ENCODE measurements at regions not wholly inside any gene's neighbourhood (a gene's known extent, or its start where the extent isn't known, plus 50 kb on each side); places are given as distances from the start of the nearest gene placed in this dataset.

DNA sequence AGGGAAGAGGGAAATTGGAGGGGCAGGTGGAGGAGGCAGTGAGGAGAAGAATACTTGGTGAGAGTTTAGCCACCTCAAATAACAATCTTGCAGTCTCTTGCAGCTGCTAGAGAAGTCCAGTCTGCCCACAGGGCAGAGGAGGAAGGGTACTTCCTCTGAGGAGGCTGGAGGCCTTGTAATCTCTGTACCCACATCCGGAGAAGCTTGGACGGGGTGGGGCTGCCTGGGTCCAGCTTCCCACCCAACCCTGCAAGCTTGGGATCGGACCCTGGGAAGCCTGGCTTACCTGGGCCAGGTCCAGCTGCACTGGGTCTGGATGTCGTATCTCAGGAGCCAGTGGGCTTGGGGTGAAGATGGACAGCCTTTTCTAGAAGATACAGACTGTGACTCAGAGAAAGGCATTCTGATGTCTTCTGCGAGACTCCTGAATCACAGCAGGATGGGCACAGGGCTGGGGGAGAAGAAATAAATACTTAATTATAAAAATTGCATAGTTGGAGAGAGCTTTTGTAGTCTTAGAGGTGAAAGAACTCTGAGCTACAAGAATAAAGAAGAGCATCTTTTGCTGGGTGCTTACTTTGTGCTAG, 111.8 kb upstream of the JUN start:
- intact Hi-C loops (cut with DNase I), result loop anchor here (10.0 kb wide), 1 partner anchor 399 kb away; the partner anchor contains the start of gene FGGY

DNA sequence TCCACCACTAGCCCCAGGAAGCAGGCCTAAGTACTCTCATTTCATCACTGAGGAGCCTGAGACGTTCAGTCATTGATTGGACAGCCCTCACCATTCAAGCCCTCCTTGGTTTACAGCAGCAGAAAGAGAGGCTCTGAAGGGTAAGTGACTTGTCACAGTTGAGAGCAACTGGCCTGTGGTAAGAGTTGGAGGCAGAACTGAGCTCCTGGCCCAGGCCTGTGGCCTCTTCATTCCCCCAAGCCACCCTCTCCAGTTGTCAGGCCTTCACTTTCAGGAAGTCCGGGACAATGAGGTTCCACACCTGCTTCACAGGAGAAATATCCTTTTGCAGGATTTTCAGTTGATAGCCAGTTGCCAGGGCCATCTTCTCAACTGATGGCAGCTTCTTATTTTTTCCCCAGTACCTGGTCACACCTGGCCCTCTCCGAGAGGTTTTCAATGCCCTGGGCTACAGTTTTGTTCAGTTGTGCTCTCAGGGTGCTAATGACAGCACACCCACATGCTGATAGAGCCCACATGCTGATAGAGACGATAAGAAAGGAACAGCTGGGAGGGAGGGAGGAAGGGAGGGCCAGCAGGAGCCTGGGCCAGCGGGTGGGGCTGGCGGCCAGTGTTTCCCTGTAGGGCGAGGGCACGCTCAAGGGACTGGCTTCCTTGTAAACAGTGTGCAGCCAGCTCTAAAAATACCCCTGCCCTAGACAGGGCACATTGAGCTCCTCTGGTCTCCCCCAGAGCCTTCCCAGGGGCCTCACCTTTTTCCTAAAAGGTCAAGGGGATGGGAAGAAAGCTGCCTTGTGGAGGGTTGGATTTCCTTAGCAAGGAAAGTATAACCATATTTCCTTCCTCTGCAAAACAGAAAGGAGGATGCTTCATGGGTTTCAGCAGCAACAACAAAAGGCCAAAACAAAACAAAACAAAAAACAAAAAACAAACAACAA, 112.7 kb upstream of the JUN start:
- Histone ChIP-seq H3K9me3 (no peaks in the 10 kb centered on the region), H3K27me3 (no peaks in the 10 kb centered on the region), H3K4me3 (no peak overlapping the region), H3K4me1 (peaks cover 51% of the 10 kb centered on the region), H3K27ac (peak overlapping the region; percentile 76), H3K36me3 (no peaks in the 10 kb centered on the region)
- intact Hi-C loops (cut with DNase I), result loop anchor here (10.0 kb wide), 1 partner anchor 398 kb away; the partner anchor contains the start of gene FGGY
- no peak for DNase-seq (ENCODE audit: extremely low spot score in 2 of 2)
- no peak for TF ChIP-seq POLR2A (IDR thresholded peaks at IDR 0.05)
- TF ChIP-seq POLR2AphosphoS5 (IDR thresholded peaks at IDR 0.05; ENCODE audit: insufficient read depth in 1 of 2, low read depth in 1 of 2), result peak in 1 of 2 donors; percentile 27

More for the DNA sequence above, 111.8 kb upstream of the JUN start:
- Histone ChIP-seq H3K27ac (peak overlapping the region; percentile 76), H3K9me3 (no peaks in the 10 kb centered on the region), H3K36me3 (no peaks in the 10 kb centered on the region), H3K27me3 (no peaks in the 10 kb centered on the region), H3K4me3 (no peak overlapping the region), H3K4me1 (peaks cover 51% of the 10 kb centered on the region)
- DNase-seq (ENCODE audit: extremely low spot score in 2 of 2), result no peak
- TF ChIP-seq, protein P1, sequence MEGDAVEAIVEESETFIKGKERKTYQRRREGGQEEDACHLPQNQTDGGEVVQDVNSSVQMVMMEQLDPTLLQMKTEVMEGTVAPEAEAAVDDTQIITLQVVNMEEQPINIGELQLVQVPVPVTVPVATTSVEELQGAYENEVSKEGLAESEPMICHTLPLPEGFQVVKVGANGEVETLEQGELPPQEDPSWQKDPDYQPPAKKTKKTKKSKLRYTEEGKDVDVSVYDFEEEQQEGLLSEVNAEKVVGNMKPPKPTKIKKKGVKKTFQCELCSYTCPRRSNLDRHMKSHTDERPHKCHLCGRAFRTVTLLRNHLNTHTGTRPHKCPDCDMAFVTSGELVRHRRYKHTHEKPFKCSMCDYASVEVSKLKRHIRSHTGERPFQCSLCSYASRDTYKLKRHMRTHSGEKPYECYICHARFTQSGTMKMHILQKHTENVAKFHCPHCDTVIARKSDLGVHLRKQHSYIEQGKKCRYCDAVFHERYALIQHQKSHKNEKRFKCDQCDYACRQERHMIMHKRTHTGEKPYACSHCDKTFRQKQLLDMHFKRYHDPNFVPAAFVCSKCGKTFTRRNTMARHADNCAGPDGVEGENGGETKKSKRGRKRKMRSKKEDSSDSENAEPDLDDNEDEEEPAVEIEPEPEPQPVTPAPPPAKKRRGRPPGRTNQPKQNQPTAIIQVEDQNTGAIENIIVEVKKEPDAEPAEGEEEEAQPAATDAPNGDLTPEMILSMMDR (IDR thresholded peaks at IDR 0.05), result no peak
- TF ChIP-seq POLR2A (IDR thresholded peaks at IDR 0.05) (no peak), POLR2AphosphoS5 (IDR thresholded peaks at IDR 0.05; ENCODE audit: insufficient read depth in 1 of 2, low read depth in 1 of 2) (no peak)

DNA sequence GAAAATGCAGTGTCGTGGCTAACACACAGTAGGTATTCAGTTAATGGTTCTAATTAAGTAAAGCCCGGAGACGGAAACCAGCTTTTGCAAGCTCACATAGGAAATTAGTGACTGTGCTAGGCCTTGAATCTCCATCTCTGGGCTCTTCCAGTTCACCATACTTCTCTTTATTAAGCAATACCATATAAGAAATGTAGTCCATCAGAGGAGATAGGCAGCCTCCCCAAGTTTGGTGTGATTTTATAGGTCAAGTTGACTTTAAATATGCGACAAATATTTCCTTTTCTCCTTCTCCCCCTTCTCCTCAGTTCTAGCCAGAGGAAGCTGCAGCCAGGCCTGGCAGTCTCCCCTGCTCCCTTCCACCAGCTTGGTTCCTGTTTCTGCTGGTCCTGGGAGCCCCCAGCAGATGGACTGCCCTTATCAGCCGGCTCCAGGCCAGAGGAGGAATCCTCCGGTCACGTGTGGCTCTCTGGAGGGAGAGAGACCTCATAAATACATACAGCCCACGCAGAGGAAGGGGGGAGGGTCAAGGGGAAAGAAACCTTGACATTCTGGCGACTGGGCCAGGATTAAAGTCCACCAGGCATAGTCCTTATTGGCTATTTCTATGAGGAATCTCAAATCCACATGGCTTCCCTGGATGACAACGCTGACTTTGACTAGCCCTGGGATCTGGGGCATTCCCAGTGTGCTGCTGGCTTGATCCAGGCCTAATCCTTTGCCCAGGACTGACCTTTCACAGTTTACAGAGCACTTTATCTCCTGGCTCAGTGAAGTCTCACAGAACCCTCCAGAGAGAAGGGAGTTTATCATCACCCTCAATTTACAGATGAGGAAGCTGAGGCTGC, 115.1 kb upstream of the JUN start:
- H3K27ac ChIP-seq, result peak overlapping the region; percentile 72
- no peaks in the 10 kb centered on the region for H3K36me3 ChIP-seq
- H3K27me3 ChIP-seq, result no peaks in the 10 kb centered on the region
- H3K9me3 ChIP-seq, result no peaks in the 10 kb centered on the region
- intact Hi-C loops (cut with DNase I), result loop anchor here (10.0 kb wide), 1 partner anchor 396 kb away; the partner anchor contains the start of gene FGGY
- no peak overlapping the region for H3K4me3 ChIP-seq
- TF ChIP-seq, protein P1 (IDR thresholded peaks at IDR 0.05), result no peak
- TF ChIP-seq POLR2A (IDR thresholded peaks at IDR 0.05) (no peak), POLR2AphosphoS5 (IDR thresholded peaks at IDR 0.05; ENCODE audit: insufficient read depth in 1 of 2, low read depth in 1 of 2) (no peak)
- DNase-seq (ENCODE audit: extremely low spot score in 2 of 2), result no peak
- H3K4me1 ChIP-seq, result peaks cover 51% of the 10 kb centered on the region

DNA sequence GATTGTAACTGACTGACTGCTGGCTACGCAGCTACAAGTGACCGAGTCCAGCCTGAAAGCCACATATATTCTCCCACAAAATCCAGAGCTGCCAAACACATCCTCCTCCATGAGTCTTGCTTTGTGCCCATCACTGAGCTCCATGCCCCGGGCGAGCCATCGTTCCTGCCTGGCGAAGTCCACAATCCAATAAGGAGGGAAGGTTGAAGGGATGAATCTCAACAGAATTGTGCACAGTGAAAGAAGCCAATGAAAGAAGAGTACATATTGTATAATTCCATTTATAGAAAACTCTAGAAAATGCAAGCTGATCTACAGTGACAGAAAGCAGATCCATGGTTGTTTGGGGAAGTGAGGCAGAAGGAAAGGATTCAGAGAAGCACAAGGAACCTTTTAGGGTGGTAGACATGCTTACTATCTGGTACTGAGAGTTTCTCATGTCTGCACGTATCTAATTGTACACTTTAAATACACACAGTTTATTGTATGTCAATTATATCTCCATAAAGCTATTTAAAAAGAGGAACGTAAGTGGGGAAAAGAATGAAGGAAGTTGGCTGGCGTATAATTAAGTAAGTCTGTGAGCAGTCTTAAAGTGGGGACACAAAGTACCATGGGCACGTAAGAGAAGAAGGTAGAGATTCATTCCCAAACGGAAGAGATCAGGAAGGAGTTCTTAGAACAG, 115.9 kb upstream of the JUN start:
- Histone ChIP-seq H3K27me3 (no peaks in the 10 kb centered on the region), H3K9me3 (no peaks in the 10 kb centered on the region), H3K36me3 (no peaks in the 10 kb centered on the region), H3K4me1 (peaks cover 51% of the 10 kb centered on the region), H3K4me3 (no peak overlapping the region), H3K27ac (peak overlapping the region; percentile 72)
- intact Hi-C loops (cut with DNase I), result loop anchor here (5.0 to 10.0 kb wide), 2 partner anchors 117 to 395 kb away; partner anchors contain the start of genes FGGY and JUN
- no peak for TF ChIP-seq POLR2AphosphoS5 (IDR thresholded peaks at IDR 0.05; ENCODE audit: insufficient read depth in 1 of 2, low read depth in 1 of 2)
- TF ChIP-seq, protein P1 (IDR thresholded peaks at IDR 0.05), result no peak
- no peak for TF ChIP-seq POLR2A (IDR thresholded peaks at IDR 0.05)
- no peak for DNase-seq (ENCODE audit: extremely low spot score in 2 of 2)
